ENCODE measurements at regions not wholly inside any gene's neighbourhood (a gene's known extent, or its start where the extent isn't known, plus 50 kb on each side); places are given as distances from the start of the nearest gene placed in this dataset.

DNA sequence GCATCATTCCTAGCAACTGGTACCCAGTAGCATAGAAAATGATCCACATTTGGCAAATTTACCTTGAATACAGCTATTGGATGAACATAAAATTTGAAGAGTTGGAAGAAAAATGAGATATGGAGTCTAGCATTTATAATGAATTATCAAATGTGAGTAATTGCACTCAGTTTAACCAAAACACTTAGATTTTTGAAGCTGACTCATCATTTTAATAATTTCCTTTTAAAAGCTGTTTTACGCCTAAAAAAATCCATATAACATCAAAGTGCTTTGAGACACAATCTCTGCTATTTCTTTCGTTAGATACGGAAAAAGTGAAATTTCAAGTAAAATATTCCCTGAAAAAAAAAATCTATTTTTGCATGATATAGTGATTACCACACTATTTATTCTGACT is 767.4 kb downstream of the ROBO2 start:
- no peak overlapping the region for H3K27ac ChIP-seq
- TF ChIP-seq CTCF (IDR thresholded peaks at IDR 0.05): no peak
- no peak for TF ChIP-seq POLR2A (IDR thresholded peaks at IDR 0.05)
- intact Hi-C loops (cut with DNase I): no loop called here
- no peaks in the 10 kb centered on the region for H3K36me3 ChIP-seq
- H3K4me1 ChIP-seq: peaks cover 0 to 3% (median 0%) of the 10 kb centered on the region in 3 donors
- H3K4me3 ChIP-seq: no peak overlapping the region
- no peak for DNase-seq
- WGBS, 2 donors: 85 to 95% methylated on average over 3 of the region's 3 CpGs
- no peaks in the 10 kb centered on the region for H3K9me3 ChIP-seq
- H3K27me3 ChIP-seq: no peaks in the 10 kb centered on the region

- intact Hi-C loops (cut with DNase I): no loop called here
- Histone ChIP-seq H3K27ac (no peak overlapping the region), H3K4me3 (no peak overlapping the region), H3K36me3 (no peaks in the 10 kb centered on the region), H3K4me1 (no peaks in the 10 kb centered on the region), H3K27me3 (no peaks in the 10 kb centered on the region), H3K9me3 (no peaks in the 10 kb centered on the region)
- no peak for TF ChIP-seq POLR2A (IDR thresholded peaks at IDR 0.05)
- no peak for TF ChIP-seq CTCF (IDR thresholded peaks at IDR 0.05)
- DNase-seq: no peak
Observed at GRCh38 chr3:77814845-77815244, 774.9 kb downstream of the ROBO2 start.

DNA sequence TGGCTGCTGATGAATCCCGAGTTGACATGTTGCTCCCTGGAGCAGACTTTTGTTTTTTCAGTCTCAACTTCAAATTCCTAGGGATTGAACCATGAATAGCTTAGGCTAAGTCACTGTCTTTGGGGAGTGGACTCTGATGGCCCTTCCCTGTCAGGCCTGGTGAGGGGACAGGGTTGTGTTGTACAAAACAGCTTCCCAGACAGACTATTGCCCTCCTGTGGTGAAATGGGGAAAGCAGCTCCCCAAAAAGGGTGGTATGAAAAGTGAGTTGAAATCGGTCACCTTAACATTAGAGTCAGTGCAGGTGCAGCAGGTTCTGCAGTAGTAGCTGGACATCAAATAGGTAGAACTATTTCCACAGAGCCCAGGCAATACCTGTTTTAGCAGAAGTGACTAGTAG is 775.6 kb downstream of the ROBO2 start:
- TF ChIP-seq POLR2A (IDR thresholded peaks at IDR 0.05) (no peak), CTCF (IDR thresholded peaks at IDR 0.05) (peak in 2 of 6 experiments; percentile 14 to 27)
- no peak overlapping the region for H3K27ac ChIP-seq
- H3K4me1 ChIP-seq: no peaks in the 10 kb centered on the region
- H3K27me3 ChIP-seq: no peaks in the 10 kb centered on the region
- 82 to 83% methylated on average over 2 of the region's 2 CpGs for WGBS, 2 donors
- no peaks in the 10 kb centered on the region for H3K9me3 ChIP-seq
- no peak for DNase-seq
- no peak overlapping the region for H3K4me3 ChIP-seq
- intact Hi-C loops (cut with DNase I): no loop called here
- no peaks in the 10 kb centered on the region for H3K36me3 ChIP-seq

DNA sequence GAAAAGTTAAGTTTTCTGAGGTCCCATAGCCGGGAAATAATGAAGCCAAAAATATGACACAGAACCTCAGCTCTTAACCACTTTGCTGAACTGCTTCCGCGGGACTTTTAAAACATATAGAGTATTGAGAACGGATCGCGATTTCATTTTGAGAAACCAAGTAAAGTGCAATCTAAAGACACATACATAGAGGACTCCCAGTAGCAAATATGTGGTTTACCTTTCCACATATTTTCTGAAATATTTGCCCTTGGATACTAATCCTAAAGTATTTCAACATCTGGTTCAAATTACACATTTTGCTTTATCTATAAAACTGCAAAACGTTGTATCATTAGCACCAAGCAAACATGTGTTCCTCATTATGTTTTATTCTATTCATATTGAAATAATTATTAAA is 776.5 kb downstream of the ROBO2 start:
- Histone ChIP-seq H3K9me3 (no peaks in the 10 kb centered on the region), H3K27me3 (no peaks in the 10 kb centered on the region), H3K4me1 (no peaks in the 10 kb centered on the region), H3K36me3 (no peaks in the 10 kb centered on the region), H3K27ac (no peak overlapping the region), H3K4me3 (no peak overlapping the region)
- intact Hi-C loops (cut with DNase I): no loop called here
- 74 to 87% methylated on average over 7 of the region's 7 CpGs for WGBS, 2 donors
- no peak for TF ChIP-seq POLR2A (IDR thresholded peaks at IDR 0.05)
- no peak for TF ChIP-seq CTCF (IDR thresholded peaks at IDR 0.05)
- no peak for DNase-seq

- TF ChIP-seq CTCF (IDR thresholded peaks at IDR 0.05): no peak
- no peak for TF ChIP-seq POLR2A (IDR thresholded peaks at IDR 0.05)
- intact Hi-C loops (cut with DNase I): no loop called here
Observed at GRCh38 chr3:77825001-77825827, 785.3 kb downstream of the ROBO2 start.

More at GRCh38 chr3:77825001-77825827, 785.3 kb downstream of the ROBO2 start:
- Histone ChIP-seq H3K9me3 (peaks cover 0 to 14% (median 0%) of the 10 kb centered on the region in 3 donors), H3K36me3 (no peaks in the 10 kb centered on the region), H3K27me3 (no peaks in the 10 kb centered on the region), H3K4me1 (peaks cover 3 to 18% (median 9%) of the 10 kb centered on the region in 3 donors), H3K27ac (peak overlapping the region; percentile 43 to 68 (median 49)), H3K4me3 (no peak overlapping the region)
- no peak for DNase-seq
- 35 to 60% methylated on average over 1 to 2 of the region's 2 CpGs for WGBS, 2 donors

Measured in esophagus squamous epithelium (tissue), 5 donors.